C4-2B (cell line): ENCODE measurements at regions not wholly inside any gene's neighbourhood (a gene's known extent, or its start where the extent isn't known, plus 50 kb on each side); places are given as distances from the start of the nearest gene placed in this dataset.

Experiments
- H3K27ac ChIP-seq: fragments of 450-650 bp; 2 replicates; pipeline ENCODE4 v1.5.1; 2017
- CTCF ChIP-seq: fragments of 450-650 bp; conservative IDR thresholded peaks from 2 replicates; pipeline ENCODE4 v1.5.1; 2017; ENCODE audit warnings: mild to moderate bottlenecking
- ZFX ChIP-seq: fragments of 450-650 bp; IDR thresholded peaks from 2 replicates; pipeline ENCODE4 v1.6.1; 2017

- TF ChIP-seq ZFX (no peak), CTCF (no peak)
- H3K27ac ChIP-seq, result no peak overlapping the region
These were observed 502.0 kb upstream of the CELF2 start for GRCh38 chr10:10515479-10516204.

- TF ChIP-seq CTCF (no peak), ZFX (no peak)
These were observed 501.1 kb upstream of the CELF2 start for GRCh38 chr10:10516346-10517130.

DNA sequence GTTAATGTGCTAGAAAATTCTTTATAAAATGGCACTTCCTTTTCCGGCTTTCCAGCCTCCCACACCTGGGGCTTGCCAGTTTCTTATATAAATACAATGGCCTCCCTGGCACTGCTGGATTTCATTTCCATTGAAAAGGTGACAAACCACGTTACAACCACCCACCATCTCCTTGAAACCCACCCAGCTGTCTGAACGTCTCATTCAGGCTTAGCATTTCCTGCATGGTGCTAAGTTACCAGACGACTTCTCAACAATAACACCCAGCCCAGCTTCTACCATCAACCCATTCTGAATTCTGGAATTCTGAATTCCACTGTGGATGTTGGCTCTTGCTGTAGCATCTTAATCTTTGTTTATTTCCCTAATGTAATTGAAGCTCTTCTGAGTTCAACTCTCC, 499.8 kb upstream of the CELF2 start:
- no peak overlapping the region for H3K27ac ChIP-seq
- TF ChIP-seq ZFX (no peak), CTCF (no peak)

More at GRCh38 chr10:10516346-10517130, 501.1 kb upstream of the CELF2 start:
- H3K27ac ChIP-seq, result no peak overlapping the region

- TF ChIP-seq CTCF (no peak), ZFX (no peak)
- no peak overlapping the region for H3K27ac ChIP-seq
These were observed 498.0 kb upstream of the CELF2 start for GRCh38 chr10:10519674-10520073.

DNA sequence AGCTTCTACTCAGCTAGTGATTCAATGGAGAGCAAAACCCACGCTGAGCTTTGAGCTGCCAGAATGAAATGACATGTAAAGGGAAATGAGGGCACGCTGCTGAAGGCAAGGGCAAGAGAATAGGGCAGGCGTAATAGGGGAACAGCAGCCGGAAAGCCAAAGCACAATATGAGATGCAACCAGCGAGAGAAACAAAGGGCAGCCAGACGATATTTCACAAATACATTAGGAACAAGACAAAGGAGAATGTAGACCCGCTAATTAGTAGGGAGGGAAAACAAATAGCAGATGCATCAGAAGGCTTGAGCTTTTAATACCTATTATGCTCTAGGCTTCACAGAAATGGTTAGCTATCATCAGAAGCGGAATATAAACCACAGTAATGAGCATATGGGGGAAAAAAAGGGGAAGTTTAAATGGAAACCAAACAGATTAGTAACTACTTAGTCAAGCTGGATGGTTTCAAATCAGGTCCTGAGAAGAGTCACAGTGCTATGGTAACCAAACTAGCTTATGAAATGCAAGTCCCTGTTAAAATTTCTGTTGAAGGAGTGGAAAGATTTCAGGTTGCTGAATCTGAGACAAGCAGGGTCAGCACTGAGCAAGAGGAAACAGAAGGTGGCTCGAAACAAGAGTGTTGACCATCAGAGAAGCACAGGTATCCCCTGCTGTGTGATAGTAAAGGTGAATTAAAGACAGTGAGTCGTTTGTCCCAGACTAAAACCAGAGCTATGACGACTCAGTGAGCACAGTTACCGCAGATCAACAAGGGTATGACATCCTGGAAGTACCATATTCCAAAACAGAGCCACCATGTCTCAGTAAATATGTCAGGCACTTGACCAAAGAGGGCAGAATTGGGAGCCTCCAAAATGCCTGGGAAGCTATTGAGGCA, 496.9 kb upstream of the CELF2 start:
- H3K27ac ChIP-seq, result no peak overlapping the region
- TF ChIP-seq CTCF (no peak), ZFX (no peak)

GRCh38 chr10:10526846-10527245, 490.8 kb upstream of the CELF2 start:
- no peak overlapping the region for H3K27ac ChIP-seq
- TF ChIP-seq CTCF (no peak), ZFX (no peak)
